ENCODE measurements at regions not wholly inside any gene's neighbourhood (a gene's known extent, or its start where the extent isn't known, plus 50 kb on each side); places are given as distances from the start of the nearest gene placed in this dataset.

GRCh38 chr3:28978092-28978491 is 302.8 kb upstream of the RBMS3 start:
- no TSS peak for BruUV-seq (replicated peaks)
- POLR2A ChIA-PET = no interaction called here

DNA sequence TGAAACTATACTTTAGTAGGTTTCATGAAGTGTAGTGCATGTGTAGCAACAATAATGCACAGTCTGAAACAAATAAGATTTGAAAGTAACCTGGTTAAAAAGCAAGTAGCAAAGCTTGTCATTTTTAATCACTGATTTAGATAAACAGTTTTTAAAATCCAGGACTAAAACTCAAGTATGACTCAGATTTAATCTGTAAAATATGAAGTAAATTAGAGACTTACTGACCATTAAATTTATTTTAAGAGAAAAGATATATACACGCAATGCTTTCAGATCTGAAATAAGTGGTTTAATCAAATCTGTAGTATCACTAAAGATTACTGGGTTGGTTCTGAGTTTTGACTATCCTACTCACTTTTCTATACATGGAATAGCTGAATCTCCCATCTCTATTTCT is 300.7 kb upstream of the RBMS3 start:
- Histone ChIP-seq H3K4me3 (ENCODE audit: low read depth, low read length, poor library complexity, severe bottlenecking) (no peak overlapping the region), H3K9me2 (ENCODE audit: insufficient read depth, low read length) (no peaks in the 10 kb centered on the region), H3K9me3 (ENCODE audit: low read length) (no peaks in the 10 kb centered on the region), H3K79me2 (ENCODE audit: insufficient read depth, low read depth, low read length) (no peaks in the 10 kb centered on the region), H3K4me1 (ENCODE audit: insufficient read depth, low read length, poor library complexity, severe bottlenecking) (no peaks in the 10 kb centered on the region), H2AFZ (ENCODE audit: low read length) (no peak overlapping the region), H3K36me3 (ENCODE audit: insufficient read depth, low read length) (no peaks in the 10 kb centered on the region), H4K20me1 (ENCODE audit: insufficient read depth, low read length) (no peaks in the 10 kb centered on the region), H3K4me2 (ENCODE audit: low read length) (no peak overlapping the region), H3K27ac (ENCODE audit: low read depth, low read length, poor library complexity, severe bottlenecking) (no peak overlapping the region)
- intact Hi-C loops (cut with micrococcal nuclease; ENCODE audit: unreplicated experiment) = no loop called here
- CTCF ChIA-PET (ENCODE audit: unreplicated experiment) = no interaction called here
- no TSS peak for BruUV-seq (replicated peaks)
- no peak for DNase-seq (ENCODE audit: low spot score)
- POLR2A ChIA-PET = no interaction called here
- TF ChIP-seq EZH2phosphoT487 (IDR thresholded peaks at IDR 0.05; ENCODE audit: borderline replicate concordance, low read depth, low read length) = no peak
- TF ChIP-seq, protein P1, sequence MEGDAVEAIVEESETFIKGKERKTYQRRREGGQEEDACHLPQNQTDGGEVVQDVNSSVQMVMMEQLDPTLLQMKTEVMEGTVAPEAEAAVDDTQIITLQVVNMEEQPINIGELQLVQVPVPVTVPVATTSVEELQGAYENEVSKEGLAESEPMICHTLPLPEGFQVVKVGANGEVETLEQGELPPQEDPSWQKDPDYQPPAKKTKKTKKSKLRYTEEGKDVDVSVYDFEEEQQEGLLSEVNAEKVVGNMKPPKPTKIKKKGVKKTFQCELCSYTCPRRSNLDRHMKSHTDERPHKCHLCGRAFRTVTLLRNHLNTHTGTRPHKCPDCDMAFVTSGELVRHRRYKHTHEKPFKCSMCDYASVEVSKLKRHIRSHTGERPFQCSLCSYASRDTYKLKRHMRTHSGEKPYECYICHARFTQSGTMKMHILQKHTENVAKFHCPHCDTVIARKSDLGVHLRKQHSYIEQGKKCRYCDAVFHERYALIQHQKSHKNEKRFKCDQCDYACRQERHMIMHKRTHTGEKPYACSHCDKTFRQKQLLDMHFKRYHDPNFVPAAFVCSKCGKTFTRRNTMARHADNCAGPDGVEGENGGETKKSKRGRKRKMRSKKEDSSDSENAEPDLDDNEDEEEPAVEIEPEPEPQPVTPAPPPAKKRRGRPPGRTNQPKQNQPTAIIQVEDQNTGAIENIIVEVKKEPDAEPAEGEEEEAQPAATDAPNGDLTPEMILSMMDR (conservative IDR thresholded peaks at IDR 0.05; ENCODE audit: low read length) = no peak

More at GRCh38 chr3:28978092-28978491, 302.8 kb upstream of the RBMS3 start:
- H3K27ac ChIP-seq (ENCODE audit: low read depth, low read length, poor library complexity, severe bottlenecking) = no peak overlapping the region
- H3K9me3 ChIP-seq (ENCODE audit: low read length) = no peaks in the 10 kb centered on the region
- H3K36me3 ChIP-seq (ENCODE audit: insufficient read depth, low read length) = no peaks in the 10 kb centered on the region
- intact Hi-C loops (cut with micrococcal nuclease; ENCODE audit: unreplicated experiment) = no loop called here
- no peak overlapping the region for H2AFZ ChIP-seq (ENCODE audit: low read length)
- H3K4me3 ChIP-seq (ENCODE audit: low read depth, low read length, poor library complexity, severe bottlenecking) = no peak overlapping the region
- no peaks in the 10 kb centered on the region for H3K79me2 ChIP-seq (ENCODE audit: insufficient read depth, low read depth, low read length)
- CTCF ChIA-PET (ENCODE audit: unreplicated experiment) = no interaction called here
- no peaks in the 10 kb centered on the region for H3K4me1 ChIP-seq (ENCODE audit: insufficient read depth, low read length, poor library complexity, severe bottlenecking)
- TF ChIP-seq EZH2phosphoT487 (IDR thresholded peaks at IDR 0.05; ENCODE audit: borderline replicate concordance, low read depth, low read length) = no peak
- TF ChIP-seq, protein P1 (conservative IDR thresholded peaks at IDR 0.05; ENCODE audit: low read length) = no peak
- no peak overlapping the region for H3K4me2 ChIP-seq (ENCODE audit: low read length)
- no peaks in the 10 kb centered on the region for H4K20me1 ChIP-seq (ENCODE audit: insufficient read depth, low read length)
- no peak for DNase-seq (ENCODE audit: low spot score)
- no peaks in the 10 kb centered on the region for H3K9me2 ChIP-seq (ENCODE audit: insufficient read depth, low read length)

DNA sequence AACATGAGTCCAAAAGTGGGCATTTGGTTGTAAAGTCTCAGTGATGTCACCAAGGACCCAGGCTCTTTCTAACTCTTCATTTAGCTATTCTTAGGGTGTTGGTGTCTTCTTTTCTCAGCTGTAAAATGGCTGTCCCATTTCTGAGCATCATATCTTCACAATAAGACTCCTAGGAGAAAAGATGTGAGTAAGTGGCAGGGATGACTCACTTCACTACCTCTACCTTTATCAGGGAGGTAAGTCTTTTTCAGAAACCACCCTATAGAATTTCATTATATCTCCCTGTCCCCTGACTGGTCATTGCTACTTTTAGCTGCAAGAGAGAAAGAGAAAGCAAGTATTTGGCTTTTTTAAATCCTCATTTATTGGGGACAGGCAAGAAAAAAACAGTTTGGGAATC is 300.2 kb upstream of the RBMS3 start:
- no peak overlapping the region for H3K4me2 ChIP-seq (ENCODE audit: low read length)
- no peak for TF ChIP-seq EZH2phosphoT487 (IDR thresholded peaks at IDR 0.05; ENCODE audit: borderline replicate concordance, low read depth, low read length)
- TF ChIP-seq, protein P1 (conservative IDR thresholded peaks at IDR 0.05; ENCODE audit: low read length) = no peak
- BruUV-seq (replicated peaks) = no TSS peak
- no peaks in the 10 kb centered on the region for H3K36me3 ChIP-seq (ENCODE audit: insufficient read depth, low read length)
- ChIA-PET POLR2A (interaction anchor here (0.6 kb wide), 1 partner anchor 773 kb away, joined by 3 read pairs; no protein-coding TSS in a partner anchor), CTCF (ENCODE audit: unreplicated experiment) (no interaction called here)
- H4K20me1 ChIP-seq (ENCODE audit: insufficient read depth, low read length) = no peaks in the 10 kb centered on the region
- DNase-seq (ENCODE audit: low spot score) = no peak
- H3K79me2 ChIP-seq (ENCODE audit: insufficient read depth, low read depth, low read length) = no peaks in the 10 kb centered on the region
- H3K4me1 ChIP-seq (ENCODE audit: insufficient read depth, low read length, poor library complexity, severe bottlenecking) = no peaks in the 10 kb centered on the region
- H2AFZ ChIP-seq (ENCODE audit: low read length) = no peak overlapping the region
- H3K4me3 ChIP-seq (ENCODE audit: low read depth, low read length, poor library complexity, severe bottlenecking) = no peak overlapping the region
- no peaks in the 10 kb centered on the region for H3K9me3 ChIP-seq (ENCODE audit: low read length)
- intact Hi-C loops (cut with micrococcal nuclease; ENCODE audit: unreplicated experiment) = no loop called here
- no peak overlapping the region for H3K27ac ChIP-seq (ENCODE audit: low read depth, low read length, poor library complexity, severe bottlenecking)
- H3K9me2 ChIP-seq (ENCODE audit: insufficient read depth, low read length) = no peaks in the 10 kb centered on the region

Data from OCI-LY7 (cell line).